Upper lobe of left lung (tissue), 4 donors: ENCODE measurements at regions not wholly inside any gene's neighbourhood (a gene's known extent, or its start where the extent isn't known, plus 50 kb on each side); places are given as distances from the start of the nearest gene placed in this dataset.
"Not testable (repeated sequence)": the region's sequence is repeated elsewhere in the genome, so short reads cannot be mapped to it uniquely, and the experiment has no call there.

Experiments used
- CTCF ChIP-seq, 6 experiments: fragments of 450-650 bp in 4 of 6; fragments of 200-600 bp in 2 of 6; sonication (generic) in 2 of 6; IDR thresholded peaks; one replicate each; pipeline ENCODE4 v1.5.1; 2016 to 2019; ENCODE audit warnings: antibody characterized with exemption in 6 of 6
- EP300 ChIP-seq, 4 donors: sonication (generic); formaldehyde crosslinking; IDR thresholded peaks; one replicate each; pipeline ENCODE4 v1.5.1; 2017; ENCODE audit warnings: antibody characterized with exemption in 4 of 4, control low read depth in 2 of 4

- not testable (repeated sequence) for TF ChIP-seq CTCF, EP300 (IDR thresholded peaks at IDR 0.05)
Measured at GRCh38 chr10:105550453-105550852, 909.4 kb downstream of the SORCS3 start.
